ENCODE measurements at regions not wholly inside any gene's neighbourhood (a gene's known extent, or its start where the extent isn't known, plus 50 kb on each side); places are given as distances from the start of the nearest gene placed in this dataset.

DNA sequence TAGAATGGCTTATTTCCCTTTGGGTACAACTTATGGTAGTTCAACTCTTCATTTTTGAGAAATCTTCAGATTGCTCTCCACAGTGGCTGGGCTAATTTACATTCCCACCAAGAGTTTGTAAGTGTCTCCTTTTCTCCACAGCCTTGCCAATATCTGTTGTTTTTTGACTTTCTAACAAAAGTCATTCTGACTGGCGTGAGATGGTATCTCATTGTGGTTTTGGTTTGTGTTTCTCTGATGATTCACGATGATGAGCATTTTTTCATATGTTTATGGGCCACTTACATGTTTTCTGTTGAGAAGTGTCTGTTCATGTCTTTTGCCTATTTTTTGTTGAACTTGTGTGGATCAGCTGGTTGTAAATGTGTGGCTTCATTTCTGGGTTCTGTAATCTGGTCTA, 871.0 kb downstream of the EPHA4 start:
- no peak for DNase-seq (ENCODE audit: low read depth)
- TF ChIP-seq, protein P1, sequence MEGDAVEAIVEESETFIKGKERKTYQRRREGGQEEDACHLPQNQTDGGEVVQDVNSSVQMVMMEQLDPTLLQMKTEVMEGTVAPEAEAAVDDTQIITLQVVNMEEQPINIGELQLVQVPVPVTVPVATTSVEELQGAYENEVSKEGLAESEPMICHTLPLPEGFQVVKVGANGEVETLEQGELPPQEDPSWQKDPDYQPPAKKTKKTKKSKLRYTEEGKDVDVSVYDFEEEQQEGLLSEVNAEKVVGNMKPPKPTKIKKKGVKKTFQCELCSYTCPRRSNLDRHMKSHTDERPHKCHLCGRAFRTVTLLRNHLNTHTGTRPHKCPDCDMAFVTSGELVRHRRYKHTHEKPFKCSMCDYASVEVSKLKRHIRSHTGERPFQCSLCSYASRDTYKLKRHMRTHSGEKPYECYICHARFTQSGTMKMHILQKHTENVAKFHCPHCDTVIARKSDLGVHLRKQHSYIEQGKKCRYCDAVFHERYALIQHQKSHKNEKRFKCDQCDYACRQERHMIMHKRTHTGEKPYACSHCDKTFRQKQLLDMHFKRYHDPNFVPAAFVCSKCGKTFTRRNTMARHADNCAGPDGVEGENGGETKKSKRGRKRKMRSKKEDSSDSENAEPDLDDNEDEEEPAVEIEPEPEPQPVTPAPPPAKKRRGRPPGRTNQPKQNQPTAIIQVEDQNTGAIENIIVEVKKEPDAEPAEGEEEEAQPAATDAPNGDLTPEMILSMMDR (IDR thresholded peaks at IDR 0.05; ENCODE audit: low read depth, low read length, missing control alignments) = no peak
- no peak overlapping the region for H3K4me3 ChIP-seq (ENCODE audit: low read depth, low read length)

GRCh38 chr2:220703279-220703678, 868.8 kb downstream of the EPHA4 start:
- no peak overlapping the region for H3K4me3 ChIP-seq (ENCODE audit: low read depth, low read length)
- TF ChIP-seq, protein P1 (IDR thresholded peaks at IDR 0.05; ENCODE audit: low read depth, low read length, missing control alignments) = no peak
- DNase-seq (ENCODE audit: low read depth) = no peak

DNA sequence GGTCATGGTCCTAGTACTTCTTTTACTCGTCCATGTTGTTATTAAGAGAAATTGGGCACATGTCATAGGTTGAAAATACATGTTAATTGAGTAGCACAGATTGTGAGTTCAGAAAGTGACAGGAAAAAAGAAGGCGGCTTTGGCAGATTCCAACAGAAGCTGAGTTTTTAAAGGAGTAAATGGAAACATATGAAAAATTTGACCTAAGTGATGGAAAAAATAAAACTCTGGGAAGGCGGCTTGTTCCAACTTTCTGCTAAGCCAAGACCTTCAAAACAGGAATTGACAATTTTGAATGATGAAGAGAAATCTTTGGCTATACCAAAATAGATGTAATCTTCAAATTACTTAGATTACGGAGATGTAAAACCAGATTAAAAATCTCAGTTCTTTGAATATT, 868.0 kb downstream of the EPHA4 start:
- H3K4me3 ChIP-seq (ENCODE audit: low read depth, low read length) = no peak overlapping the region
- no peak for DNase-seq (ENCODE audit: low read depth)

DNA sequence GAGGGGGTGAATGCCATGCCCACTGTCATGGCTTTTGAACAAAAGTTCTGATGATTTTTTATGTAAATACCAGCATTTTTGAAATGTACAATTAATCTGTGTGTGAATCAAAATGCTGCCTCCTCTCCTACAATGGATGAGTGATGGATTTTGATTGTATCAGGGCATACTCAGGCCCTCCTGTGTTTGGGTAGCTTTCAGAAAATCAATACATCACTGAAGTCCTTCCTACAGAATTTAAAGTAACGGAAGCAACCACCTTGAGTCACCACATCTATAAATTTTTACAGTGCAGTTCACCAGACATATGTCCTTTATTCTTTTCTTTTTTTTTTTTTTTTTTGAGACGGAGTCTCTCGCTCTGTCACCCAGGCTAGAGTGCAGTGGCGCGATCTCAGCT, 867.3 kb downstream of the EPHA4 start:
- H3K4me3 ChIP-seq (ENCODE audit: low read depth, low read length) = no peak overlapping the region
- TF ChIP-seq, protein P1 (IDR thresholded peaks at IDR 0.05; ENCODE audit: low read depth, low read length, missing control alignments) = no peak
- no peak for DNase-seq (ENCODE audit: low read depth)

More for the DNA sequence above, 868.0 kb downstream of the EPHA4 start:
- TF ChIP-seq, protein P1 (IDR thresholded peaks at IDR 0.05; ENCODE audit: low read depth, low read length, missing control alignments) = no peak

DNA sequence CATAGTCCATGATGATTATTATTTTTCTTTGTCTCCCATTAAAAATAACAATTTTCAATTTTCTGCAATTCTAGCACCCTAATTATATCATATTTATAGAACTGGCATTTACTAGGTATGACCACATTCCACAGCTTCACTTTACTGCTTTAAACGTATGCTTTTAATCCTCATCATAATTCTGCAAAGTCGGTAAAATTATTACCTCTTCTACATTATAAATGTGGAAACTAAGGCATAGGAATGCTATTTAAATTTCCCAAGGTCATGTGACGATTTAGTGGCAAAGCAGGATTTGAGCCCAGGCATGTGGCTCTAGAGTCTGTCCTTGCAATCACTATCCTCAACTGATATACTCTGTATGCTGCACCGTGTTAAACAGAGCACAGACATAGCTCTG, 866.4 kb downstream of the EPHA4 start:
- no peak for DNase-seq (ENCODE audit: low read depth)
- no peak overlapping the region for H3K4me3 ChIP-seq (ENCODE audit: low read depth, low read length)
- TF ChIP-seq, protein P1 (IDR thresholded peaks at IDR 0.05; ENCODE audit: low read depth, low read length, missing control alignments) = no peak

- DNase-seq (ENCODE audit: low read depth) = no peak
- H3K4me3 ChIP-seq (ENCODE audit: low read depth, low read length) = no peak overlapping the region
- TF ChIP-seq, protein P1 (IDR thresholded peaks at IDR 0.05; ENCODE audit: low read depth, low read length, missing control alignments) = no peak
These were observed 864.8 kb downstream of the EPHA4 start for GRCh38 chr2:220707261-220707660.

- no peak for DNase-seq (ENCODE audit: low read depth)
- no peak overlapping the region for H3K4me3 ChIP-seq (ENCODE audit: low read depth, low read length)
- TF ChIP-seq, protein P1 (IDR thresholded peaks at IDR 0.05; ENCODE audit: low read depth, low read length, missing control alignments) = no peak
These were observed 863.7 kb downstream of the EPHA4 start for GRCh38 chr2:220708366-220708765.
